Daoy (cell line): ENCODE measurements at regions not wholly inside any gene's neighbourhood (a gene's known extent, or its start where the extent isn't known, plus 50 kb on each side); places are given as distances from the start of the nearest gene placed in this dataset.
A peak's percentile ranks its signal among the peaks of the same experiment; 100 is the strongest.
"Not testable (repeated sequence)": the region's sequence is repeated elsewhere in the genome, so short reads cannot be mapped to it uniquely, and the experiment has no call there.

ENCODE experiments used
- DNase-seq: peaks from one replicate; pipeline ENCODE4 v3.0.0-alpha.2; 2015; ENCODE audit warnings: low read depth

DNA sequence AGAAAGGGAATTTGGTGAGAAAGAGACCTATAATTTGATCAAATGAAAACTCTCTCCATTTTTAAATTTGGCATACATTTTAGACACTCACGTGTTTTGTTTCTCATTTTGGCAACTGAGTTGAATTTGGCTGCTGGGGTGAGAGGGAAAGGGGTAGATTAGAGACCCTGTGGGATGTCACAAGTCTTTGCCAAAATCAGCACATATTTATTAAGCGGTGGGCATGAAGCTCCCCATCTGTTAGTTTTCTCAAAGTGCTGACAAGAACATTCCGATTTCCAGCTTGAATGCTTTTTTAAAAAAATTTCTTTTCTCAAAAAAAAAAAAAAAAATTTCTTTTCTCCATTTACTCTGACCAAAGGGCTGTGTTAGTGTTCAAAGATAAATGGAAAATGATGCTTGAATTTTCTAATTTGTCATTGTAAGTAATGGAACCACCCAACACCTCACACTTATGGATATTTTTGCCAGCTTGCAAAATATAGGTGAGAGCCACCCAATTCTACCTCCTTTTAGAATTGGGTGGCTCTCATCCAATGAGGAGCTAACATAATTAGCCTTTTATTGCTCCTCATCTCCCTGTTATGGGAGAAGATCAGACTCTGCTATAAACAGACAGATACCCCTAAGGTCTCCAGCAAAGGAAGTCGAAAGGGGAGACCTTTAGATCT, 222.9 kb upstream of the FN1 start:
- no peak for DNase-seq

- peak; percentile 93 for DNase-seq
Observed at GRCh38 chr2:215657844-215658243, 222.0 kb upstream of the FN1 start.

GRCh38 chr2:215654148-215654819, 218.4 kb upstream of the FN1 start:
- DNase-seq, result no peak

- DNase-seq, result no peak
Observed at GRCh38 chr2:215653344-215654030, 217.6 kb upstream of the FN1 start.

DNA sequence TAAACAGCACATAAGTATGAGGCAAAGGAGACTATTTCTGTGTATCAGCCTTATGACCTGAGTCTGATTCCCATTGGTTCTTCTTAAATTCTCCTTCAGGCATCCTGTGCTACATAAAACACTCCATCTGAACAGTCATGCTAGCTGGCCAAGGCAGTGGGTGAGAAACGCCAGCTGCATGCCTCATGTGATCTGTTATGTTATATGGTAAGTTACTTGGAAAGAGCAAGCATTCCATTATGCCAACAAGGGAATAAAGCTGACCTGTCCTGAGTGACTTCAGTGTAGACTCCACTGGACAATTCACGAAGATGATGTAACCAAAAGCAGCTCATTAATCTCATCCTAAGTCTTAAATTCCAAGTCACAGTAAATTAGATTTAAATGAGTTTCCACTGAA, 216.5 kb upstream of the FN1 start:
- DNase-seq, result no peak

DNA sequence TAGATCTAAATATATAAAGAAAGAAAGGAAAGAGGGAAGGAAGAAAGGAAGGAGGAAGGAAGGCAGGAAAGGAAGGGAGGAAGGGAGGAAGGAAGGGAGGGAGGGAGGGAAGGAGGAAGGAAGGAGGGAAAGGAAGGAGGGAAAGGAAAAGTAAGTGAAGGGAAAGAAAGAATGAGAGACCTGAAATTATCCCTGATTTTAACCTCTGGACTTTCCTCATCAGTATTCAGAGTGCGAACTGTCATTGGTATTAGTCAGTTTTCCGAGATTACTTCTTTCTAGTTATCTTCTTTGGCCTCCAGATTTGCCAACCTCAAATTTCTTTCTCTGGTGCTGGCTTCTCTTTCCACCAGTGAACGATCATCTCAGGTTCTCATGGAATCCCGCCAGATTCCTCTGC, 215.5 kb upstream of the FN1 start:
- DNase-seq, result no peak

DNA sequence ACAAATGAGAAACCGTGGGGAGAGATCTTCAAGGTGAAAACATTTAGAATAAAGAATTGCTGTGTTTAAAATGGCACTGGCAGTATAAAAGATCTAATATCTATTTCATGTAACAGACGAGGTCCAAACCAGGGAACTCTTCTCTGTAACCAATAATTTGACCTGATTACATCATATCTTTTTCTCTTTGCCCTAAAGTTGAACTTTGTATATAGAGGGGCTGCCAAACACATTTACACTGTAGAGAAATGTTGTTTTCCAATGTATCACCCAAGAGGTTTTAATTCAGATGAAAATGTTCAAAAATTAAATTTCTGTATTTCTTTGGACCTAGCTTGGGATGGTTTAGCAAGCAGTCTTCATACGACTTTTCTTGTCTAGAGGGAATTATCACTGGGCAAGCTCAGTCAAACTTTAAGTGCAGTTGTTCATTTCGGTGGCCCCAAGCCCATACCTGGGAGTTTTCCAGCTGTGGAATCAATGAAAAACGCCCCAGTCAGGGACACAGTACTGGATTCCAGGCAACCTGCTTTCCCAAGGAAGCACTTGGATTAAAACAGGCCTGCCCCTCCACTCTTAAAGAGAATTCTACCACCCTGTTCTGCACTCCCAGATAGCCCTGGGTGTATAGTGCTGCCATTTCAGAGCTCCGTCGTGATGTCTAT, 208.5 kb upstream of the FN1 start:
- DNase-seq, result no peak

DNA sequence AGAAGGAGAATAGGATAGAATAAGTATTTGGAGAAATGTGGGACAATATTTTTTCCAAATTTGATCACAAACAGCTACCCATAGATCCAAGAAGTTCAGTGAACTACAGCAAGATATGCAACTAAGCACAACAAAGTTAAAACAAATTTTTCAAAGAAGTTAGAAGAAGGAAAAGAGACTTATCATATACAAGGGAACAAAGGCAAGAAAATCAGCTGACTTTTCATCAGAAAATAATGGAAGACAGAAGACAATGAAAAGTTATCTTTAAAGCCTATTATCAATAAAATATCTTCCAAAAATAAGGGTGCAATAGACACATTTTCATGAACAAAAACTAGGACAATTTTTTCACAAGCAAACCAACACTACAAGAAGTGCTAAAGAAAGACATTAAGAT, 202.8 kb upstream of the FN1 start:
- no peak for DNase-seq

DNA sequence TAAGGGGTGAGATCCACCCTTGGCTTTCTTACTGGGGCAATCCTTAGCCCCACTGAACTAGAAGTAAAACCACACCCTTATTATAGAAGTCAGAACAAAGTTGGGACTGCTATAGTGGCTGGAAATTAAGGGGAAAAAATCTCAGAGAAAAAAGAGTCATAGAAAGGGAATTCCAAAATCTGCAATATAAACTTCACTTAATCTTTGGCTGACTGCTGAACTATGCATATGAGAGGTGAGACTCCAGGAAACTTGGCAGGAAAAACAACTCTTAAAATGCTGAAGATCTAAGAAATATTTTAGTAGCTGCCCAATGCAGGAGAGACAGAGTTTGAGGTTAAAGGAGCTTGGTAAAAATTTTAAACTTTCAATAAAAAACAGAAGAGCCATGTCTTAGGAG, 201.8 kb upstream of the FN1 start:
- DNase-seq, result no peak

DNA sequence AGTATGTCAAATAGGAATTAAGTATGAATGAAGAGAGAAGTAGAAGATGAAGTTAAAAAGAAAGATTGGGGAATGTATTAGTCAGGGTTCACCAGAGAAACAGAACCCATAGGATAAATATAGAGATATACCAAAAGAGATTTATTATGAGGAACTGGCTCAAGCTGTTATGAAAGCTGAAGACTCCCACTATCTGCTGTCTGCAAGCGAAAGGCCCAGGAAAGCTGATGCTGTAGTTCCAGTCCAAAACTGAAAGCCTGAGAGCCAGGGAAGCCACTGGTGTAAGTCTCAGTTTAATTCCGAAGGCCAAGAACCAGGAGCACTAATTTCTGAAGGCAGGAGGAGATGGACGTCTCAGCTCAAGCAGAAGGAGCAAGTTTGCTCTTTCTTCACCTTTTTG, 200.9 kb upstream of the FN1 start:
- no peak for DNase-seq

- DNase-seq, result peak; percentile 52
Observed at GRCh38 chr2:215635788-215636139, 199.9 kb upstream of the FN1 start.

DNA sequence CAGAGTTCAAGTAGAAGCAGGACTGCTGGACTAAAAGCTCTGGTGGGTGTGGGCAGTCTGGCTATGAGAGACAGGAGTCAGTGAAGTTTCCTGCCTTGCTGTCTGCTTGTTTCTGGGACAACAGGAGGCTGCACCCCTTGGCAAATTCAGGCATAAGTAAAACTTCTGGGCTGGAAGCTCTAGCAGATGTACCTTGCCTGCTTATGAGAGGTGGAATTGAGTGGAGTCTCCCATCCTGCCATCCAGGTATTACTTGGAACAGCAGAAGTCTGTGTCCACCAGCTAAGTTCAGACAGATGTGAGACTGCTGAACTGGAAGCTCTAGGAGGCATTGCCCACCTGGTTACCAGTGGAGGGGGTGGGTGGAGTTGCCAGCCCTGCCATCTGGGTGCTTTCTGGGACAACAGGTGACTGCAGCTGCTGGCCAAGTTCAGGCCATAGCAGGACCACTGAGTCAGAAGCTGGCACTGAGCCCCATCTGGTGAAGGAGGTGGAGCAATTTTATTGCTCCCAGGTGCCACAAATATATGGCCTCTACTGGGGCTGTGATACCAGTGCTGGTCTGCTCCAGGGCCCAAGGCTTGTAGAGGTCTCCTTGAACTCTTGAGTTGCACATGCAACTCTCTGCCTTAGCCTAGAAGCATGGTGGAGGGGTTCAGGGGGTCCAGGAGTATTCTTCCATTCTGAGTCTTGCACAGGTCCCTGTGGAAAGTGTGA, 199.4 kb upstream of the FN1 start:
- no peak for DNase-seq

DNA sequence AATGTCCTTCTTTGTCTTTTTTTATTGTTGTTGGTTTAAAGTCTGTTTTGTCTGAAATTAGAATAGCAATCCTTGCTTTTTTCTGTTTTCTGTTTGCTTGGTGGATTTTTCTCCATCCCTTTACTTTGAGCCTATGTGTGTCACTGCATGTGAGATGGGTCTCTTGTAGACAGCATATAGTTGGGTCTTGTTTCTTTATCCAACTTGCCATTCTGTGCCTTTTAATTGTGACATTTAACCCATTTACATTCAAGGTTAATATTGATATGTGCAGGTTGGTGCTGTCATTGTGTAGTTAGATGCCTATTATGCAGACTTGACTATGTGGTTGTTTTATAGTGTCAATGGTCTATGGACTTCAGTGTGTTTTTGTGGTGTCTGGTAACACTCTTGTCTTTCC, 197.5 kb upstream of the FN1 start:
- no peak for DNase-seq

GRCh38 chr2:215631696-215632095, 195.8 kb upstream of the FN1 start:
- no peak for DNase-seq

- not testable (repeated sequence) for DNase-seq
Observed at GRCh38 chr2:215630796-215631195, 194.9 kb upstream of the FN1 start.

- DNase-seq, result no peak
Observed at GRCh38 chr2:215627771-215628170, 191.9 kb upstream of the FN1 start.

GRCh38 chr2:215626812-215627281, 191.0 kb upstream of the FN1 start:
- peak; percentile 50 for DNase-seq

DNA sequence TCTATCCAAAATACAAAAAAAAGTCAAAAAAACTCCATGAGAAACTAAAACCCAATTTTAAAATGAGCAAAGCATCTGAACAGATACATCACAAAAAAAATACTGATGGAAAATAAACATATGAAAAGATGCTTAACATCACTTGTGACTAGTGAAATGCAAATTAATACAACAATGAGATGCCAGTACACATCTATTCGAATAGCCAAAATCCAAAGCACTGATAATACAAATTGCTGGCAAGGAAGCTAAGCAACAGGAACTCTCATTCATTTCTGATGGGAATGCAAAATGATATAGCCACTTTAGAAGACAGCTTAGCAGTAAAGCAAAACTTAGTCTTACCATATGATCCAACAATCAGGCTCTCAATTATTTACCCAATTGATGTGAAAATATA, 190.2 kb upstream of the FN1 start:
- DNase-seq, result no peak

- DNase-seq, result no peak
Observed at GRCh38 chr2:215625207-215625606, 189.3 kb upstream of the FN1 start.

DNA sequence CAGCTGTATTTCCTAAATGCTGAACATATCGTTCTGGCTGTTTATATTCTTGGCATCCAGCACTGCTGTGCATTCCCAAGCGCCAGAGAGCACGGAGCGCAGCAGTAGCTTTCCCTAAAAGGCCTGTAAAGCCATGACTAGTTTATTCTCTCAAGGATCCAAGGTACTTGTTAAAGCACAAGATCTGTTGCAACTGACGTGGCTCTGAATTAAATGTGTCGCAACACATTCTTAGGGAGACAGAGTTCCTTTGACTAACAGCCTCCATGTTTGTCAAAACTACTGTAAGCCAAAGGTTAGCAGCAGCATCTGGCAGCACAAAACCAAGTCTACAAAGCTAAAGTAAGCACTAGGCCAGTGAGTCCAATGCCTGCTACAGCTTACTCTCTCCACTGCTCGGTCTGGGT, 188.6 kb upstream of the FN1 start:
- peak; percentile 39 for DNase-seq

GRCh38 chr2:215622837-215623236, 187.0 kb upstream of the FN1 start:
- DNase-seq, result peak; percentile 27

- DNase-seq, result no peak
Observed at GRCh38 chr2:215621381-215621780, 185.5 kb upstream of the FN1 start.
